GM12878 (cell line): ENCODE measurements at regions not wholly inside any gene's neighbourhood (a gene's known extent, or its start where the extent isn't known, plus 50 kb on each side); places are given as distances from the start of the nearest gene placed in this dataset.

Source experiments
- CHD2 ChIP-seq: IDR thresholded peaks from 2 replicates; pipeline ENCODE4 v1.6.1; 2011; ENCODE audit warnings: low read depth, low read length, improper control_type of control experiment, borderline replicate concordance
- CUX1 ChIP-seq: IDR thresholded peaks from 2 replicates; pipeline ENCODE4 v1.6.1; 2012; ENCODE audit warnings: improper control_type of control experiment, low read depth, low read length; ENCODE audit not compliant: insufficient replicate concordance
- EED ChIP-seq: sonication (generic); IDR thresholded peaks from 2 replicates; pipeline ENCODE4 v1.6.1; 2016; ENCODE audit warnings: antibody characterized with exemption, low read depth
- ETV6 ChIP-seq, 2 experiments: fragments of 450-650 bp in 1 of 2; IDR thresholded peaks in 1 of 2; conservative IDR thresholded peaks in 1 of 2; 2 replicates each; pipeline ENCODE4 v1.6.1; 2014; ENCODE audit warnings: antibody characterized with exemption in 1 of 2, borderline replicate concordance in 1 of 2, low read depth in 1 of 2, mild to moderate bottlenecking in 1 of 2, moderate library complexity in 1 of 2
- GABPA ChIP-seq: IDR thresholded peaks from 2 replicates; pipeline ENCODE4 v1.6.1; 2014; ENCODE audit warnings: antibody characterized with exemption, low read depth, mild to moderate bottlenecking, inconsistent platforms
- IKZF1 ChIP-seq: fragments of 450-650 bp; conservative IDR thresholded peaks from 2 replicates; pipeline ENCODE4 v1.6.1; 2017; ENCODE audit warnings: antibody characterized with exemption, mild to moderate bottlenecking
- KDM1A ChIP-seq: fragments of 200-600 bp; sonication (generic); IDR thresholded peaks from 2 replicates; pipeline ENCODE4 v1.6.1; 2016; ENCODE audit warnings: borderline replicate concordance
- NFXL1 ChIP-seq: fragments of 450-650 bp; IDR thresholded peaks from 2 replicates; pipeline ENCODE4 v1.6.1; 2017; ENCODE audit warnings: antibody characterized with exemption, mild to moderate bottlenecking, borderline replicate concordance
- PAX5 ChIP-seq: IDR thresholded peaks from 2 replicates; pipeline ENCODE4 v1.6.1; 2011; ENCODE audit warnings: low read depth, low read length, borderline replicate concordance
- PKNOX1 ChIP-seq: fragments of 450-650 bp; IDR thresholded peaks from 2 replicates; pipeline ENCODE4 v1.6.1; 2016; ENCODE audit warnings: mild to moderate bottlenecking
- PML ChIP-seq: IDR thresholded peaks from 2 replicates; pipeline ENCODE4 v1.6.1; 2012; ENCODE audit warnings: low read length, inconsistent platforms
- POU2F2 ChIP-seq: IDR thresholded peaks from 3 replicates; pipeline ENCODE4 v1.6.1; 2011; ENCODE audit warnings: low read depth, mild to moderate bottlenecking, low read length, borderline replicate concordance
- RUNX3 ChIP-seq: IDR thresholded peaks from 2 replicates; pipeline ENCODE4 v1.6.1; 2012; ENCODE audit warnings: low read length, inconsistent platforms
- SKIL ChIP-seq: fragments of 450-650 bp; IDR thresholded peaks from 2 replicates; pipeline ENCODE4 v1.6.1; 2017; ENCODE audit warnings: mild to moderate bottlenecking, low read depth, inconsistent platforms; ENCODE audit not compliant: poor library complexity, severe bottlenecking
- TBL1XR1 ChIP-seq: IDR thresholded peaks from 2 replicates; pipeline ENCODE4 v1.6.1; 2012; ENCODE audit warnings: low read depth, low read length, improper control_type of control experiment
- YY1 ChIP-seq: IDR thresholded peaks from 2 replicates; pipeline ENCODE4 v1.6.1; 2011; ENCODE audit warnings: low read depth, mild to moderate bottlenecking, low read length
- ZBTB4 ChIP-seq: fragments of 450-650 bp; formaldehyde crosslinking; IDR thresholded peaks from 2 replicates; pipeline ENCODE4 v1.4.0; 2022; ENCODE audit warnings: mild to moderate bottlenecking, moderate library complexity
- ZNF207 ChIP-seq: fragments of 450-650 bp; IDR thresholded peaks from 2 replicates; pipeline ENCODE4 v1.6.1; 2014; ENCODE audit warnings: antibody characterized with exemption, mild to moderate bottlenecking, borderline replicate concordance
- ZNF274 ChIP-seq: IDR thresholded peaks from one replicate; pipeline ENCODE4 v1.8.0; 2011; ENCODE audit not compliant: insufficient read length, insufficient read depth

- TF ChIP-seq SKIL (peak; percentile 13), RUNX3 (peak; percentile 65; the same call in 1 of the 2 replicates), ETV6 (conservative IDR thresholded peaks at IDR 0.05 in 1 of 2, IDR thresholded peaks at IDR 0.05 in 1 of 2; ENCODE audit: borderline replicate concordance in 1 of 2, low read depth in 1 of 2) (no peak), TBL1XR1 (no peak), NFXL1 (no peak), PML (0 out of 2 replicates have a peak, but pooled peaks have one; percentile 18), GABPA (no peak), ZNF274 (no peak), POU2F2 (no peak; the same call in 2 of the 3 replicates), ZNF207 (no peak), CUX1 (no peak), YY1 (no peak), PAX5 (no peak), EED (no peak), ZBTB4 (CRISPR knock-in tag) (no peak), PKNOX1 (no peak), IKZF1 (peak; percentile 53), CHD2 (no peak), KDM1A (no peak)
Observed at GRCh38 chr2:122745603-122746002, 990.2 kb downstream of the TSN start (continued).
